IMR-90 (cell line): ENCODE measurements at regions not wholly inside any gene's neighbourhood (a gene's known extent, or its start where the extent isn't known, plus 50 kb on each side); places are given as distances from the start of the nearest gene placed in this dataset.

Source experiments
- ATAC-seq: fragments of 200-7000 bp; cut with Tn5 transposase; 2 replicates; pipeline ENCODE4 v1.9.1; 2020; ENCODE audit warnings: low read depth, mild to moderate bottlenecking, moderate library complexity
- BruUV-seq: library from RNA; stranded (reverse); fragments of 400-500 nt; replicated peaks from 2 replicates; lab custom pipeline; 2021; lab: Mats Ljungman, UMichigan
- CTCF ChIA-PET: fragments of 300-600 bp; formaldehyde crosslinking; extraction: SDS; loops from one replicate; lab custom pipeline; 2021; ENCODE audit warnings: antibody characterized with exemption; lab: Yijun Ruan, JAX
- POLR2A ChIA-PET: fragments of 300-600 bp; sonication (Branson Sonifier 250); formaldehyde crosslinking; loops from one replicate; lab custom pipeline; 2022; ENCODE audit warnings: antibody characterized with exemption; ENCODE audit not compliant: unreplicated experiment; lab: Charles Lee
- DNase-seq: peaks from one replicate; pipeline ENCODE4 v3.0.0; 2013
- H2AFZ ChIP-seq: replicated peaks from 2 replicates; pipeline ENCODE3; 2013; ENCODE audit warnings: low read length, mild to moderate bottlenecking; ENCODE audit not compliant: poor library complexity
- H2AK5ac ChIP-seq: 2 replicates; pipeline ENCODE4 v1.6.1; 2013; ENCODE audit warnings: low read depth, low read length, inconsistent platforms
- H2AK9ac ChIP-seq: replicated peaks from 2 replicates; pipeline ENCODE3; 2013; ENCODE audit warnings: mild to moderate bottlenecking, low read depth, low read length, moderate library complexity; ENCODE audit not compliant: poor library complexity
- H2BK120ac ChIP-seq: 2 replicates; pipeline ENCODE4 v1.6.1; 2013; ENCODE audit warnings: low read depth, low read length, inconsistent platforms
- H2BK15ac ChIP-seq: 3 replicates; pipeline ENCODE4 v1.6.1; 2013; ENCODE audit warnings: low read depth, low read length, inconsistent platforms
- H2BK20ac ChIP-seq: 2 replicates; pipeline ENCODE4 v1.6.1; 2013; ENCODE audit warnings: low read depth, mild to moderate bottlenecking, inconsistent platforms, low read length, moderate library complexity
- H2BK5ac ChIP-seq: 2 replicates; pipeline ENCODE4 v1.6.1; 2013; ENCODE audit warnings: mild to moderate bottlenecking, low read depth, low read length, inconsistent platforms; ENCODE audit not compliant: poor library complexity, severe bottlenecking
- H3K14ac ChIP-seq: replicated peaks from 2 replicates; pipeline ENCODE4 v1.6.1; 2013; ENCODE audit warnings: low read depth, low read length, inconsistent platforms
- H3K18ac ChIP-seq: 2 replicates; pipeline ENCODE4 v1.6.1; 2013; ENCODE audit warnings: low read depth, low read length, control low read depth
- H3K23ac ChIP-seq: 2 replicates; pipeline ENCODE4 v1.6.1; 2013; ENCODE audit warnings: low read depth, low read length, inconsistent platforms
- H3K27ac ChIP-seq: 2 replicates; pipeline ENCODE4 v1.5.1; 2013; ENCODE audit warnings: mild to moderate bottlenecking, control low read depth, low read length; ENCODE audit not compliant: insufficient read depth
- H3K27me3 ChIP-seq: 2 replicates; pipeline ENCODE4 v1.6.1; 2013; ENCODE audit warnings: low read length; ENCODE audit not compliant: control insufficient read depth, insufficient read depth
- H3K36me3 ChIP-seq: 2 replicates; pipeline ENCODE4 v1.6.1; 2013; ENCODE audit warnings: low read length, mixed read lengths; ENCODE audit not compliant: control insufficient read depth, insufficient read depth
- H3K4ac ChIP-seq: 2 replicates; pipeline ENCODE4 v1.6.1; 2013; ENCODE audit warnings: low read depth, low read length, inconsistent platforms
- H3K4me1 ChIP-seq: 2 replicates; pipeline ENCODE4 v1.6.1; 2013; ENCODE audit warnings: low read length, mixed read lengths; ENCODE audit not compliant: control insufficient read depth, insufficient read depth
- H3K4me2 ChIP-seq: 2 replicates; pipeline ENCODE4 v1.6.1; 2013; ENCODE audit warnings: low read depth, mild to moderate bottlenecking, control low read depth, low read length, moderate library complexity
- H3K4me3 ChIP-seq: 2 replicates; pipeline ENCODE4 v1.5.1; 2013; ENCODE audit warnings: low read depth, mild to moderate bottlenecking, control low read depth, low read length, moderate library complexity; ENCODE audit not compliant: insufficient read depth
- H3K56ac ChIP-seq: 2 replicates; pipeline ENCODE4 v1.6.1; 2013; ENCODE audit warnings: low read length, inconsistent platforms; ENCODE audit not compliant: insufficient read depth; ENCODE audit errors: extremely low read depth
- H3K79me1 ChIP-seq, 2 experiments: 2 replicates each; pipeline ENCODE4 v1.6.1; 2013; ENCODE audit warnings: low read length in 2 of 2, inconsistent platforms in 1 of 2, low read depth in 1 of 2
- H3K9ac ChIP-seq: 2 replicates; pipeline ENCODE4 v1.6.1; 2013; ENCODE audit warnings: low read depth, low read length, control low read depth
- H3K9me1 ChIP-seq: 2 replicates; pipeline ENCODE4 v1.6.1; 2013; ENCODE audit warnings: low read length, inconsistent platforms; ENCODE audit not compliant: insufficient read depth
- H3K9me3 ChIP-seq: 2 replicates; pipeline ENCODE4 v1.6.1; 2013; ENCODE audit warnings: low read length; ENCODE audit not compliant: control insufficient read depth, insufficient read depth
- H4K20me1 ChIP-seq: 2 replicates; pipeline ENCODE4 v1.6.1; 2013; ENCODE audit warnings: low read length, inconsistent platforms; ENCODE audit not compliant: insufficient read depth
- H4K5ac ChIP-seq: 2 replicates; pipeline ENCODE4 v1.6.1; 2013; ENCODE audit warnings: mild to moderate bottlenecking, low read depth, low read length, control low read depth
- H4K8ac ChIP-seq, 2 experiments: 2 replicates each; pipeline ENCODE4 v1.6.1; 2013; ENCODE audit warnings: low read depth in 2 of 2, low read length in 2 of 2, control low read depth in 1 of 2, inconsistent platforms in 1 of 2
- H4K91ac ChIP-seq: 2 replicates; pipeline ENCODE4 v1.6.1; 2013; ENCODE audit warnings: low read depth, low read length, inconsistent platforms; ENCODE audit not compliant: insufficient read depth
- MXI1 ChIP-seq: IDR thresholded peaks from 2 replicates; pipeline ENCODE4 v1.6.1; 2012; ENCODE audit warnings: low read depth, mild to moderate bottlenecking, low read length, moderate library complexity, borderline replicate concordance
- NFE2L2 ChIP-seq: fragments of 150-350 bp; IDR thresholded peaks from 2 replicates; pipeline ENCODE4 v1.6.1; 2016; ENCODE audit warnings: low read depth, mild to moderate bottlenecking, low read length
- POLR2A ChIP-seq: IDR thresholded peaks from 2 replicates; pipeline ENCODE4 v1.6.1; 2012; ENCODE audit warnings: mild to moderate bottlenecking, low read depth, low read length
- dilution Hi-C: fragments of 300-500 bp; cut with HindIII; formaldehyde crosslinking; loops from one replicate; pipeline ENCODE4 v1.14.3; 2018; ENCODE audit warnings: low sequenced_read_pairs; ENCODE audit not compliant: unreplicated experiment
- in situ Hi-C: fragments of 300-500 bp; cut with MboI; formaldehyde crosslinking; loops from 3 replicates; pipeline ENCODE4 v1.14.3; 2019; ENCODE audit warnings: low sequenced_read_pairs, inconsistent platforms, mixed read lengths
- intact Hi-C: fragments of 100-400 bp; cut with micrococcal nuclease; formaldehyde crosslinking; loops from 2 replicates; pipeline ENCODE4 v1.10.0; 2022

DNA sequence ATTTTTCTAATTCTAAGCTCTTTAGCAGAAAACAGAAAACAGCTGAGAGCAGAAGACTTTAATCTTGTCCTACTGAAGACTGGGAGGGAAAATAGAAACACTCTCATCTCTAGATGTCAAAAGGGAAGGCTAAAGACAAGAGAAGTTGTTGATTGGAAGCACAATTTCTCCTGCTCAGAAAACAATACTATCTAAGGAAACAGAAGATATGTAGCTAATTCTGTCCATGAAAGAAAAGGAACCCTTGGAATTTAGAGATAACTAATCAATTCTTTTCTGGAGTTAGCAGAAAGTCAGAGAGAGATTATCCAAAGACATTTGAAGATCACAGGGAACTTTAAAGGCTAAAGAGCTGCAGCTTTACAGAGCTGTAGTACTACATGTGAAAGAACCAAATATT, 126.2 kb downstream of the HSD17B3 start:
- ATAC-seq = no peak
- no peak overlapping the region for H3K27ac ChIP-seq
- H3K23ac ChIP-seq = no peak overlapping the region
- H3K4me2 ChIP-seq = no peak overlapping the region
- no peak overlapping the region for H2AK9ac ChIP-seq
- H3K9ac ChIP-seq = no peak overlapping the region
- H2AK5ac ChIP-seq = no peak overlapping the region
- no peaks in the 10 kb centered on the region for H3K4me1 ChIP-seq
- H2AFZ ChIP-seq = no peak overlapping the region
- ChIA-PET CTCF (no interaction called here), POLR2A (no interaction called here)
- no peaks in the 10 kb centered on the region for H3K36me3 ChIP-seq
- no peaks in the 10 kb centered on the region for H3K9me3 ChIP-seq
- H2BK15ac ChIP-seq = no peak overlapping the region
- no peak for DNase-seq
- H4K8ac ChIP-seq = no peak overlapping the region
- no peak overlapping the region for H3K4me3 ChIP-seq
- dilution Hi-C loops = no loop called here
- H3K18ac ChIP-seq = no peak overlapping the region
- H3K27me3 ChIP-seq = peaks cover 27% of the 10 kb centered on the region
- no peak overlapping the region for H2BK120ac ChIP-seq
- BruUV-seq = no TSS peak
- no peaks in the 10 kb centered on the region for H4K20me1 ChIP-seq
- no peak for TF ChIP-seq POLR2A
- no peak for TF ChIP-seq NFE2L2
- no peak for TF ChIP-seq MXI1
- no peaks in the 10 kb centered on the region for H3K79me1 ChIP-seq
- H4K91ac ChIP-seq = no peak overlapping the region
- in situ Hi-C loops = no loop called here
- H4K5ac ChIP-seq = no peak overlapping the region
- no peak overlapping the region for H2BK5ac ChIP-seq
- H3K4ac ChIP-seq = no peak overlapping the region
- H3K14ac ChIP-seq = no peak overlapping the region
- no peak overlapping the region for H2BK20ac ChIP-seq
- intact Hi-C loops = no loop called here
- H3K56ac ChIP-seq = no peak overlapping the region
- H3K9me1 ChIP-seq = no peaks in the 10 kb centered on the region
